Calu3 (cell line): ENCODE measurements at regions not wholly inside any gene's neighbourhood (a gene's known extent, or its start where the extent isn't known, plus 50 kb on each side); places are given as distances from the start of the nearest gene placed in this dataset.

Experiments used
- BruUV-seq: library from RNA; stranded (reverse); fragments of 400-500 nt; replicated peaks from 2 replicates; lab custom pipeline; 2021; lab: Mats Ljungman, UMichigan
- CTCF ChIA-PET: fragments of 300-600 bp; sonication (Branson Sonifier 250); formaldehyde crosslinking; loops from one replicate; lab custom pipeline; 2022; ENCODE audit warnings: antibody characterized with exemption; lab: Charles Lee
- DNase-seq: peaks from one replicate; pipeline ENCODE4 v3.0.0; 2022
- H3K27ac Mint-ChIP-seq: one replicate; pipeline ENCODE4 v1.8.0; 2022; ENCODE audit warnings: mixed read lengths; ENCODE audit not compliant: unreplicated experiment
- H3K27me3 Mint-ChIP-seq: one replicate; pipeline ENCODE4 v1.8.0; 2022; ENCODE audit warnings: mixed read lengths; ENCODE audit not compliant: unreplicated experiment
- H3K36me3 Mint-ChIP-seq: one replicate; pipeline ENCODE4 v1.8.0; 2022; ENCODE audit warnings: mild to moderate bottlenecking, moderate library complexity, mixed read lengths; ENCODE audit not compliant: insufficient read depth, unreplicated experiment
- H3K4me1 Mint-ChIP-seq: one replicate; pipeline ENCODE4 v1.8.0; 2022; ENCODE audit warnings: mild to moderate bottlenecking, low read depth, mixed read lengths; ENCODE audit not compliant: unreplicated experiment
- H3K4me3 Mint-ChIP-seq: one replicate; pipeline ENCODE4 v1.8.0; 2022; ENCODE audit warnings: mild to moderate bottlenecking, low read depth, moderate library complexity, mixed read lengths; ENCODE audit not compliant: unreplicated experiment
- H3K9me3 Mint-ChIP-seq: one replicate; pipeline ENCODE4 v1.8.0; 2022; ENCODE audit warnings: low read depth, mixed read lengths; ENCODE audit not compliant: unreplicated experiment
- intact Hi-C: fragments of 100-400 bp; cut with micrococcal nuclease; formaldehyde crosslinking; loops from one replicate; pipeline ENCODE4 v1.10.0; 2022; ENCODE audit not compliant: unreplicated experiment
- TF ChIP-seq, protein P1 (sequence below): fragments of 200-600 bp; IDR thresholded peaks from one replicate; pipeline ENCODE4 v1.8.0; 2022; ENCODE audit warnings: antibody characterized with exemption; ENCODE audit not compliant: unreplicated experiment

DNA sequence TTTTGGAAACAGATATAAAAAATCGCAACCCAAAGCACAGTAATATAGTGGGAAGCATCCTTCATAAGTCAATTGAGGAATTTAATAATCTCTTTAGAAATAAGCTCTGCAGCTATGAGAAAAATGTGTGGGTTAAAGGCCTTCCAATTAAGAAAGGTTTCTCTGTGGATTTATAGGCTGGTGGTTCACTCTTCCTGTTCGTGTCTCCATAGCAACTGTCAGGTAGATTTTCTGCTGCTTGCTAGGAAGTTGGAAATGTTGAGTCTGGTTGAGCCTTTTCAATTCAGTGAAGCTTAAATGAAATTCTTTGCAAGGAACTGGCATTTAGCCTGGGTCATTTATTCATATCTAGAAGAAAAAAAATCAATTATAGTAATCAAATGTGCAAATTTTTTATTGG lies 652.8 kb upstream of the CELF2 start:
- TF ChIP-seq, protein P1, sequence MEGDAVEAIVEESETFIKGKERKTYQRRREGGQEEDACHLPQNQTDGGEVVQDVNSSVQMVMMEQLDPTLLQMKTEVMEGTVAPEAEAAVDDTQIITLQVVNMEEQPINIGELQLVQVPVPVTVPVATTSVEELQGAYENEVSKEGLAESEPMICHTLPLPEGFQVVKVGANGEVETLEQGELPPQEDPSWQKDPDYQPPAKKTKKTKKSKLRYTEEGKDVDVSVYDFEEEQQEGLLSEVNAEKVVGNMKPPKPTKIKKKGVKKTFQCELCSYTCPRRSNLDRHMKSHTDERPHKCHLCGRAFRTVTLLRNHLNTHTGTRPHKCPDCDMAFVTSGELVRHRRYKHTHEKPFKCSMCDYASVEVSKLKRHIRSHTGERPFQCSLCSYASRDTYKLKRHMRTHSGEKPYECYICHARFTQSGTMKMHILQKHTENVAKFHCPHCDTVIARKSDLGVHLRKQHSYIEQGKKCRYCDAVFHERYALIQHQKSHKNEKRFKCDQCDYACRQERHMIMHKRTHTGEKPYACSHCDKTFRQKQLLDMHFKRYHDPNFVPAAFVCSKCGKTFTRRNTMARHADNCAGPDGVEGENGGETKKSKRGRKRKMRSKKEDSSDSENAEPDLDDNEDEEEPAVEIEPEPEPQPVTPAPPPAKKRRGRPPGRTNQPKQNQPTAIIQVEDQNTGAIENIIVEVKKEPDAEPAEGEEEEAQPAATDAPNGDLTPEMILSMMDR = no peak
- no peak overlapping the region for H3K27ac Mint-ChIP-seq
- CTCF ChIA-PET = no interaction called here
- no peak overlapping the region for H3K4me3 Mint-ChIP-seq
- peaks cover 21% of the 10 kb centered on the region for H3K9me3 Mint-ChIP-seq
- H3K36me3 Mint-ChIP-seq = no peaks in the 10 kb centered on the region
- DNase-seq = no peak
- BruUV-seq = no TSS peak
- H3K4me1 Mint-ChIP-seq = no peaks in the 10 kb centered on the region
- intact Hi-C loops = no loop called here
- H3K27me3 Mint-ChIP-seq = no peaks in the 10 kb centered on the region

DNA sequence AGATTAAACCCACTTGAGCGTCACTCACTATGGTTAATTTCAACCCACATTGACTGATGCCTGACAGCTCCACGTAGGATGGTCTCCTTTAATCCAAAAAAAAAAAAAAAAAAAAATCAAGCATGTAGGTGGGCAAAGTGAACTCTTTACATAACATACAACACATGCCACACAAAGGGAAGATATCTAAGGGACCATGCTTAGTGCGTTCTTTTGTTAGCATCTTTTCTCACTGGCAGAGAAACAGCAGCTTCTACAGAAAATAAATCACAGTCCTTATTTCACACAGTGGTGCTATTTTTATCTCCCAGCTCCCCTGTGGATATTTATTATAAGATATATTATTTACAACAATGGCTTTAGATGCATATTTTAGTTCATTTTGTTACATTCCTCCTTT lies 652.0 kb upstream of the CELF2 start:
- H3K4me3 Mint-ChIP-seq = no peak overlapping the region
- peaks cover 21% of the 10 kb centered on the region for H3K9me3 Mint-ChIP-seq
- H3K36me3 Mint-ChIP-seq = no peaks in the 10 kb centered on the region
- no peak overlapping the region for H3K27ac Mint-ChIP-seq
- TF ChIP-seq, protein P1 = no peak
- H3K4me1 Mint-ChIP-seq = no peaks in the 10 kb centered on the region
- CTCF ChIA-PET = interaction anchor here (0.8 kb wide), 1 partner anchor 15 kb away, joined by 3 read pairs; no protein-coding TSS in a partner anchor
- DNase-seq = no peak
- intact Hi-C loops = no loop called here
- no peaks in the 10 kb centered on the region for H3K27me3 Mint-ChIP-seq
- no TSS peak for BruUV-seq

DNA sequence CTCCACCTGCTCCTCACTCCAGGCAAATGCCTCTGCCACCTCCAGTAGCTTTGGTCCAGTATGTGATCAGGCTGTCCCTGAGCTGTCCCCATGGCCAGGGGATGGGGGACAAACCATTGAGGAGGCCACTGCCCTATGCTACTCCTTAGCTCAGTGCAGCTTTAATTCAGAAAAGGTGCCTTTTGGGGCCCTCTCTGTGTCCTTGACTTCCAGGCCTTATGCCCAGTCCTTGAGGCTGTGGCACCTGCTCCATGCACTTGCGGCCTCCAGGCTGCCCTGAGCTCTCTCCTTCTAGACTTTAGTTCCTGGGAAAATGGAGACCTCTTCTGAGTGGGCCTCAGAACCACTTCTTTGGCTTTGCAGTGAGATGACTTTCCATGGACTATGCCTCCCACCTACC lies 650.8 kb upstream of the CELF2 start:
- no peak overlapping the region for H3K27ac Mint-ChIP-seq
- CTCF ChIA-PET = interaction anchor here (0.9 kb wide), 1 partner anchor 72 kb away, joined by 3 read pairs; no protein-coding TSS in a partner anchor
- no peak for DNase-seq
- intact Hi-C loops = no loop called here
- BruUV-seq = no TSS peak
- H3K9me3 Mint-ChIP-seq = peaks cover 21% of the 10 kb centered on the region
- no peak overlapping the region for H3K4me3 Mint-ChIP-seq
- H3K4me1 Mint-ChIP-seq = no peaks in the 10 kb centered on the region
- H3K36me3 Mint-ChIP-seq = no peaks in the 10 kb centered on the region
- TF ChIP-seq, protein P1 = no peak
- H3K27me3 Mint-ChIP-seq = no peaks in the 10 kb centered on the region

DNA sequence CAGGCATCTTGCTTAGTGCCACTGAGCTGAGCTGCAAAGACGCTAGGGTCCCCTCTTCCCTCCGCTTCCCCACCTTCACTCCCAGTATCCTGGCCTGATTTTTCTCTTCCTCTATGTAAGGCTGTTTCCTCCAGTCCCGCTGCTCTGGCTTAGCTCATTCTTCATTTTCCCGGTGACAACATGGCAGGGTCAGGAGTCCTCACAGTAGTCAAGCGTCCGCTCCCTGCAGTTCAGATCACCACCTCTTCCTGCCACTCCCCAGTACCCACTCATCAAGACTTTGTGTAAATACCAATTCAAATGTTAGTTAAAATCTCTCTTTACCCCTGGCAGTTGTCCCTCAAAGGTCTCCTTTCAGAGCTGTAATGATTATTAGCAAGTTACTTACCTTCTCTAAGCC lies 650.4 kb upstream of the CELF2 start:
- intact Hi-C loops = no loop called here
- no peaks in the 10 kb centered on the region for H3K4me1 Mint-ChIP-seq
- H3K9me3 Mint-ChIP-seq = peaks cover 21% of the 10 kb centered on the region
- BruUV-seq = no TSS peak
- DNase-seq = no peak
- H3K27me3 Mint-ChIP-seq = no peaks in the 10 kb centered on the region
- TF ChIP-seq, protein P1 = no peak
- no peak overlapping the region for H3K27ac Mint-ChIP-seq
- no peaks in the 10 kb centered on the region for H3K36me3 Mint-ChIP-seq
- H3K4me3 Mint-ChIP-seq = no peak overlapping the region
- CTCF ChIA-PET = interaction anchor here (0.9 kb wide), 1 partner anchor 72 kb away, joined by 3 read pairs; no protein-coding TSS in a partner anchor
